ENCODE measurements at regions not wholly inside any gene's neighbourhood (a gene's known extent, or its start where the extent isn't known, plus 50 kb on each side); places are given as distances from the start of the nearest gene placed in this dataset.
"Not testable (repeated sequence)": the region's sequence is repeated elsewhere in the genome, so short reads cannot be mapped to it uniquely, and the experiment has no call there.

GRCh38 chr18:51490417-51490816 is 292.9 kb upstream of the MEX3C start:
- no peak overlapping the region for H3K4me3 ChIP-seq
- no peak overlapping the region for H3K27ac ChIP-seq
- TF ChIP-seq CTCF (IDR thresholded peaks at IDR 0.05) = no peak
- DNase-seq (ENCODE audit: low spot score) = no peak

- Histone ChIP-seq H3K4me3 (no peak overlapping the region), H3K27ac (no peak overlapping the region)
- no peak for TF ChIP-seq CTCF (IDR thresholded peaks at IDR 0.05)
- DNase-seq (ENCODE audit: low spot score) = no peak
These were observed 293.4 kb upstream of the MEX3C start for GRCh38 chr18:51490860-51491259.

GRCh38 chr18:51491678-51492372 is 294.3 kb upstream of the MEX3C start:
- no peak overlapping the region for H3K4me3 ChIP-seq
- no peak for DNase-seq (ENCODE audit: low spot score)

DNA sequence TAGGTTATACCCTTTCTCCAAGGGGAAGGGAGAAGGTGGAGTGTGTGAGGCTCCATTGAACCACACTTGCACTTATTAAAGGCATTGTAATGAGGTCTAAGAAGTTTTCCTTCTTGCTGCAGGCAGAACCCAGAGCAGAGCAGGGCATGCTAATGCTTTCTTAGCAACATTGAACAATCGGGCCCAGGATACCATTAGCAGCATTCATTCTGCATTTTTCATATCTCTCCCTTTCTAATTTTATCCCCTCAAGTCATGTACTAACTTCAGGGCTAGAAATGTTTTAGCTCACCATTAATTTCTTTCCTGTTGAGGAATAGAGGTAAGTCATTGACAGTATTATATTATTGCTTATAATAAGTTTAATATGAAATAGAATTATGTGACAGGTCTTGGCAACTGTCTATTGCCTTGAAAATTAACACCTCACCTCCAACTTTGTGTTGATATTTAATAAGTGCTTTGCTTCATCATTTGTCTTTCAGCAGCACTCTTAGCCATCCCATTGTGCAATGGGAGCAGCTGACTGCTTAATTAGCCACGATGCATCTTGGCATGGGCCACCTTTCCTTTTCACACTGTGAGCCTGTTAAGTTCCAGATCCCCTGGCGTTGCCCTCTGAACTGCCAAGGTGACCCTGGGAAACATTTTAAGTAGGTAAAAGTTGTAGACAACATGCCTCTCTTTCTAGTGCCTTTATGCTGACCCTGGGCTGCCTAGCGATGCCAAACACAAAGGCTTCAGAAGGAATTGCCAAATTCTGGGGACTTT is 300.8 kb upstream of the MEX3C start:
- TF ChIP-seq CTCF (IDR thresholded peaks at IDR 0.05) = no peak
- no peak overlapping the region for H3K4me3 ChIP-seq
- no peak for DNase-seq (ENCODE audit: low spot score)
- no peak overlapping the region for H3K27ac ChIP-seq

More at GRCh38 chr18:51491678-51492372, 294.3 kb upstream of the MEX3C start:
- no peak overlapping the region for H3K27ac ChIP-seq
- TF ChIP-seq CTCF (IDR thresholded peaks at IDR 0.05) = no peak

- no peak overlapping the region for H3K4me3 ChIP-seq
- H3K27ac ChIP-seq = no peak overlapping the region
- TF ChIP-seq CTCF (IDR thresholded peaks at IDR 0.05) = no peak
- DNase-seq (ENCODE audit: low spot score) = no peak
These were observed 305.9 kb upstream of the MEX3C start for GRCh38 chr18:51503351-51503750.

DNA sequence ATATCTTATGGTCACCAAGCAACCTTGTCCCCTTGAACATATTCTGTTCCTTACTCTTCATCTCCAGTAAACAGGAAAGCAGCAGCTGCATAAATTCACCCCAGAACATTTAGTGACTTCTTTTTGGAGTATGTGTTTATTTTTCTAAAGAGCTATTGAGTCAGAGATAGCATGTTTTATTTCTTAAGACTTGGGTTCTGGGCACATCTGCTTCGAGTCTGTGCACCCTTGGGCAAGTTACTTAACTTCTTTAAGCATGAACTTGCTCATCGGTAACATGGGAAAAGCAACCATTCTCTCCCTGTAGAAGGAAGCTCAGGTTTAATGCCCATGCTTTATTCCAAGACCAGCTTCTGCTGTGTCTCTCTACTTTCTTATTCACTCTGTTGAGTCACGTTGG is 309.3 kb upstream of the MEX3C start:
- no peak for TF ChIP-seq CTCF (IDR thresholded peaks at IDR 0.05)
- Histone ChIP-seq H3K4me3 (no peak overlapping the region), H3K27ac (no peak overlapping the region)
- DNase-seq (ENCODE audit: low spot score) = no peak

DNA sequence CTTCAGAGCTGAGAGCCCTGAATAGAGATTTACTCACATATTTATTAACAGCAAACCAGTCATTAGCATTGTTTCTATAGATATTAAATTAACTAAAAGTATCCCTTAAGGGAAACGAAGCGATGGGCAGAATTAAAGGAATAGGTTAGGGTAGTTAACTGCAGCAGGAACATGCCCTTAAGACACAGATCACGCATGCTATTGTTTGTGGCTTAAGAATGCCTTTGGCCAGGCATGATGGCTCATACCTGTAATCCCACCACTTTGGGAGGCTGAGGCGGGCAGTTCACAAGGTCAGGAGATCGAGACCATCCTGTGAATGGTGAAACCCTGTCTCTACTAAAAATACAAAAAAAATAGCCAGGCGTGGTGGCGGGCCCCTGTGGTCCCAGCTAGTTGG is 310.9 kb upstream of the MEX3C start:
- not testable (repeated sequence) for H3K27ac ChIP-seq; DNase-seq (ENCODE audit: low spot score); H3K4me3 ChIP-seq

Measured in coronary artery (tissue), 2 donors.